Activated T-helper 17 cell treated with anti-CD3 and anti-CD28 coated beads, Interleukin-2, amount 50 U/mL, for 72 hours (primary cell): ENCODE measurements at regions not wholly inside any gene's neighbourhood (a gene's known extent, or its start where the extent isn't known, plus 50 kb on each side); places are given as distances from the start of the nearest gene placed in this dataset.

Experiments used
- ATAC-seq: fragments of 150-1000 bp; cut with Tn5 transposase; replicated peaks from 2 replicates; pipeline ENCODE4 v1.10.0; 2021; ENCODE audit warnings: mild to moderate bottlenecking, moderate library complexity
- H3K27ac Mint-ChIP-seq: one replicate; pipeline ENCODE4 v1.8.0; 2022; ENCODE audit warnings: mixed read lengths
- H3K27me3 Mint-ChIP-seq: one replicate; pipeline ENCODE4 v1.8.0; 2022; ENCODE audit warnings: mixed read lengths
- H3K36me3 Mint-ChIP-seq: one replicate; pipeline ENCODE4 v1.8.0; 2022; ENCODE audit warnings: low read depth, mild to moderate bottlenecking, mixed read lengths
- H3K4me1 Mint-ChIP-seq: one replicate; pipeline ENCODE4 v1.8.0; 2022; ENCODE audit warnings: mixed read lengths
- H3K4me3 Mint-ChIP-seq: one replicate; pipeline ENCODE4 v1.8.0; 2022; ENCODE audit warnings: mild to moderate bottlenecking, mixed read lengths
- H3K9me3 Mint-ChIP-seq: one replicate; pipeline ENCODE4 v1.8.0; 2022; ENCODE audit warnings: mixed read lengths

DNA sequence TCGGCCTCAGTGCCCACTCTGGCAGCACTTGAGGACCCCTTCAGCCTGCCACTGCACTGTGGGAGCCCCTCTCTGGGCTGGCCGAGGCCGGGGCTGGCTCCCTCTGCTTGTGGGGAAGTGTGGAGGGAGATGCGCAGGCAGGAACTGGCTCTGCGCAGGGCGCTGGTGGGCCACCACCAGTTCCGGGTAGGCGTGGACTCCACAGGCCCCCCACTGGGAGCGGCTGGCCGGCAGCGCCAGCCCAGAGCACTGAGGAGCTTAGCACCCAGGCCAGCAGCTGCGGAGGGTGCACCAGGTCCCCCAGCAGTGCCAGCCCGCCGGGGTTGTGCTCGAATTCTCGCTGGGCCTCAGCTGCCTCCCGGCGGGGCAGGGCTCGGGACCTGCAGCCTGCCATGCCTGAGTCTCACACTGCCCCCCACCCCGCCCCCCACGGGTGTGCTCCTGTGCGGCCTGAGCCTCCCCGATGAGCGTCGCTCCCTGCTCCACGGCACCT lies 216.9 kb upstream of the TACR3 start:
- no peaks in the 10 kb centered on the region for H3K27me3 Mint-ChIP-seq
- no peaks in the 10 kb centered on the region for H3K36me3 Mint-ChIP-seq
- no peak for ATAC-seq
- no peak overlapping the region for H3K4me3 Mint-ChIP-seq
- H3K4me1 Mint-ChIP-seq: no peaks in the 10 kb centered on the region
- no peak overlapping the region for H3K27ac Mint-ChIP-seq
- no peaks in the 10 kb centered on the region for H3K9me3 Mint-ChIP-seq

DNA sequence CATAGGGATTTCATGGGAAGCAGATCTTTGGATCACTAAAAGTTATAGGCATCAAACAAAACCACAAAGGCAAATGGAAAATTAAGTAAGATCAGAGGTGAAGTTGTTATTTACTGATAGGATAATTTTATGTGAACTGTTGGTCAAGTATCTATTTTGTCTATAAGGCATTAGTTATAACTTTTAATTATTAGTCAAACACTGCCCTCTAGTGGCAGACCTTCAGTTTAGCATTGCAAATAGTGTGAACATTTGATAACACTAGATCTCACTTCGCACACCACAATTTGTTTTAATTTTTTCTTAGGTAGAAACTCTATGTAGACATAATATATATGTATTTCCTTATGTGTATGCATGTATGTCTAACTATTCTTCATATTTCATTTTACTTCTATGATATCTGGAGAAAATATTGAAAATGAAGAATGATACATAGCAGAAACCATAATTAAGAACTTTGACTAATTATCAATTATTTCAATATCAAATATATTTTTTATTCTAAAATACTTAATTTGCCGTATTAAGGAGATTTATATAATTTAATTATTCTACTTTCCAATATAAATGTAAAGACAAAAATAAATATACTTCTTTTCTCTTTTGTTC lies 214.5 kb upstream of the TACR3 start:
- H3K4me1 Mint-ChIP-seq: no peaks in the 10 kb centered on the region

DNA sequence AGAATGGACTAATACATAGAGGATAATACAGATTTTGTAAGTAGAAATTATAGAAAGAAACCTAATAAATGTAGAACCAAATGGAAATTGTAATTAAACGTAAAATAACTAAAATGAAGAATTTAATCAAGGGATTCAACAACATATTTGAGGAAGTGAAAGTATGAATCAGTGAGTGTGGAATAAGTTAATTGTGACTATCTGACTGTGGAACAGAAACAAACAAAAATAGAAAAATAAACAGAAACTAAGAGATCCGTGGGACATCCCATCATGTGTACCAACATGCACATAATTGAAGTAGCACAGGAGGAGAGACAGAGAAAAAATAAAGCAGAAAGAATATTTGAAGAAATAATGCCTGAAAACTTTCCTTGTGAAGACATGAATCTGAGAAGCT lies 208.6 kb upstream of the TACR3 start:
- H3K4me3 Mint-ChIP-seq: no peak overlapping the region
- no peaks in the 10 kb centered on the region for H3K36me3 Mint-ChIP-seq
- no peaks in the 10 kb centered on the region for H3K9me3 Mint-ChIP-seq
- no peak overlapping the region for H3K27ac Mint-ChIP-seq
- peaks cover 7% of the 10 kb centered on the region for H3K27me3 Mint-ChIP-seq
- H3K4me1 Mint-ChIP-seq: no peaks in the 10 kb centered on the region
- no peak for ATAC-seq

More for the DNA sequence above, 214.5 kb upstream of the TACR3 start:
- Mint-ChIP-seq H3K27me3 (no peaks in the 10 kb centered on the region), H3K36me3 (no peaks in the 10 kb centered on the region), H3K27ac (no peak overlapping the region), H3K4me3 (no peak overlapping the region), H3K9me3 (no peaks in the 10 kb centered on the region)
- ATAC-seq: no peak

DNA sequence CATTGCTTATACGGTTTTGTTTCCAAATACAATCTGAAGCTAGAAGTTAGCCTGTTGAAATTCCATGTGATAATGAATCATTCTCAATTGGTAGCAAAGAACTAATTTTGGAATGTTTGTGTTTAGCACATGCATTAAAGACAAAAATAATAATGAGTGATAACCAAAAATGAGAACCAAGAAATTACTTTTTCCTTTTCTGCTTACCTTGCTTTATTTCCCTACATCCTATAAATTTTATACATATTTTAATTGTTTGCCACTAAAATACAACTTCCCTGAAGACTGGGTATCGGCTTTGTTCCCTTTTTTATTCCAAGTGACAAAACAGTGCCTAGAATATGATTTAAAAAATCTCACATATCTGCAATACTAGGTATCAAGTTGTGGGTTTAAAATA lies 203.8 kb upstream of the TACR3 start:
- Mint-ChIP-seq H3K27ac (no peak overlapping the region), H3K4me1 (no peaks in the 10 kb centered on the region), H3K9me3 (no peaks in the 10 kb centered on the region), H3K27me3 (peaks cover 7% of the 10 kb centered on the region), H3K36me3 (no peaks in the 10 kb centered on the region), H3K4me3 (no peak overlapping the region)
- ATAC-seq: no peak

DNA sequence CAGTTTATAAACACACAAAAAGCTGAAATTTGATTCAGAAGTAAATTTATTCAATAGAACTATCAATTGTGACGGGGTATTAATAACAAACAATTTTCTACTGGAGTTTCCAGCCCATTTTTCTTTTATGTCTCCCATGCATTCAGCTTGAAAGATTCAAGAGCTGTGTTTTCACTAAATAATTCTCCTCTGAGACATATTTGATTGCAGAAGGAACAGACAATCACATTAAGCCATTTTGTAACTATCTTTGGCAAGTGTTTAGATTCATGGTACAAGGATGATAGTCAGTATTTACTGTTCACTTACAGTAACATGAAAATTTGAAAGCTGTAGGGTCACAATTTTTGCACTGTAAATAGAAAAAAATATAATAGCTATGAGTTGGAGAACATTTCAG lies 198.4 kb upstream of the TACR3 start:
- Mint-ChIP-seq H3K4me1 (no peaks in the 10 kb centered on the region), H3K27me3 (peaks cover 3% of the 10 kb centered on the region), H3K27ac (no peak overlapping the region), H3K36me3 (no peaks in the 10 kb centered on the region), H3K4me3 (no peak overlapping the region), H3K9me3 (peaks cover 4% of the 10 kb centered on the region)
- no peak for ATAC-seq

DNA sequence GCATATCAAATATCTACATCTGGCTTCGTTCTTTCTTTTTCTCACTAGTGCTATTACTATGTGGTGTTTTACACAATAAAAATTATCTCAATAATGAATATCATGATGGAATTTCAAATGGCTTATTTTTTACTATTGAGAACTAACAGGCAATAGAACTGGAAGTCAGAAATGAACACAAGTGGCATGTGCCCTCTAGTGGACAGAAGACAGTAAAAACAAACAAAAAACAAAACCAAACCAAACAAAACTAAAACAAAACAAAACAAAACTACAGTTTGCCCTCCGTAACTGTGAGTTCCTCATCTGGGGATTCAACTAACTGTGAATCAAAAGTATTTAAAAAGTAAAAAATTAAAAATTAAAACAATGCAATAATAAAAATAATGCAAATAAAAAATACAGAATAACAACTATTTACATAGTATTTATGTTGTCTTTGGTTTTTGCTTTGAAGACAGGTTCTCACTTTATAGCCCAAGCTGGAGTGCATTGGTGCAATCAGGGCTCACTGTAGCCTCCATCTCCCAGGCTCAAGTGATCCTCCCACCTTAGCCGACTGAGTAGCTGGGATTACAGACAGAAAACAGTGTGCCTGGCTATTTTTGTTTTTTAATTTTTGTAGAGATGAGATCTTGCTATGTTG lies 195.6 kb upstream of the TACR3 start:
- H3K4me1 Mint-ChIP-seq: no peaks in the 10 kb centered on the region
- peaks cover 4% of the 10 kb centered on the region for H3K9me3 Mint-ChIP-seq
- ATAC-seq: no peak
- no peak overlapping the region for H3K27ac Mint-ChIP-seq
- no peak overlapping the region for H3K4me3 Mint-ChIP-seq
- H3K36me3 Mint-ChIP-seq: no peaks in the 10 kb centered on the region
- H3K27me3 Mint-ChIP-seq: peaks cover 3% of the 10 kb centered on the region

DNA sequence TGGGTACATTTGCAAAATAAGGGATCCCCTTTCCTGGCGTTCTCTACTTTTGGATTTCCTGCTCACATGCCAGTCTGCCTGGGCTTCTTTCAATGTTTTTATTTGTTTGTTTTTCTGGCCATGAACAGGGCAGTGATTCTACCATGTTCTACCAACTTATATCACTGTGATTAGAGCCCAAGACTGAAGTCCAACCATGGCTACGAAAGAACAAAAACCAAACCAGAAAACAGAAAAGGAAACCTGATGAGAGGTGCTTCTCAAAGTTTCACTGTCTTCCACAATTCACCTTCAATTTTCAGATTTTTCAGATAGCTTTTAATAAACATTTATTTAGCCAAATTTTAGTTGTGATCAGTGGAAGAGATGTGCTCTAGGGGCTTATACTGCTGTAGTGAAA lies 187.6 kb upstream of the TACR3 start:
- Mint-ChIP-seq H3K4me3 (no peak overlapping the region), H3K9me3 (no peaks in the 10 kb centered on the region), H3K27me3 (no peaks in the 10 kb centered on the region), H3K36me3 (no peaks in the 10 kb centered on the region), H3K27ac (no peak overlapping the region), H3K4me1 (no peaks in the 10 kb centered on the region)
- no peak for ATAC-seq

DNA sequence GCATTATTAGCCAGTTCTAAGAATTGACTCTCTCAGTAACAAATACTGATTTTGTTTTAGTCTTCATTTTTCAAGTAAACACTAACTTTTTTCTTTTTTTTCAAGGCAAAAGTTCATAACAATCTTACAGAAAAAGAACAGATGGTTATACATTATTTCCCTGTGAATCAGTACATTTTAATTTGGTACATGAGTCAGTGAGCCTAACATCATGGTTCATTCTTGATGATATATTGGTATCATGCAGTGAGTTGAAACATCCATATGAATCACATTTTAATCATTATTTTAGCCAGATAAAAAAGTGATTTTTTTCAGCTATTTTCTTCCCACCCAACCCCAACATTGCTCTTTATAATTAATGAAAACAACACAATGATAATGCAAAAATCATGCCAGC lies 184.3 kb upstream of the TACR3 start:
- Mint-ChIP-seq H3K4me3 (no peak overlapping the region), H3K9me3 (no peaks in the 10 kb centered on the region), H3K27ac (no peak overlapping the region), H3K27me3 (no peaks in the 10 kb centered on the region), H3K36me3 (no peaks in the 10 kb centered on the region), H3K4me1 (no peaks in the 10 kb centered on the region)
- no peak for ATAC-seq

DNA sequence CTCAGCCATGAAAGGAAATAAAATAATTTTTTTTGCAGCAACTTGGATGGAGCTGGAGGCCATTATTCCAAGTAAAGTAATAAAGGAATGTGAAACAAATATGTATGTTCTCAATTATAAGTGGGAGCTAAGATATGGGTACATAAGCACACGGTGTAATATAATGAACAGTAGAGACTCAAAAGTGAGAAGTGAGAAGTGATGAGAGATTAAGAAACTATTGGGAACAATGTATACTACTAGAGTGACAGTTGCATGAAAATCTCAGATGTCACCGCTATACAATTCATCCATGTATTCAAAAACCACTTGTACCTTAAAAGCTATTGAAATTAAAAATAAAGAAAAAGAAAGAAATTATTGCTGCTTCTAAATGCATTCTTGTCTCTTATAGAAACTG lies 182.9 kb upstream of the TACR3 start:
- H3K27me3 Mint-ChIP-seq: no peaks in the 10 kb centered on the region
- H3K27ac Mint-ChIP-seq: no peak overlapping the region
- H3K4me1 Mint-ChIP-seq: no peaks in the 10 kb centered on the region
- H3K4me3 Mint-ChIP-seq: no peak overlapping the region
- ATAC-seq: no peak
- H3K9me3 Mint-ChIP-seq: no peaks in the 10 kb centered on the region
- H3K36me3 Mint-ChIP-seq: no peaks in the 10 kb centered on the region

DNA sequence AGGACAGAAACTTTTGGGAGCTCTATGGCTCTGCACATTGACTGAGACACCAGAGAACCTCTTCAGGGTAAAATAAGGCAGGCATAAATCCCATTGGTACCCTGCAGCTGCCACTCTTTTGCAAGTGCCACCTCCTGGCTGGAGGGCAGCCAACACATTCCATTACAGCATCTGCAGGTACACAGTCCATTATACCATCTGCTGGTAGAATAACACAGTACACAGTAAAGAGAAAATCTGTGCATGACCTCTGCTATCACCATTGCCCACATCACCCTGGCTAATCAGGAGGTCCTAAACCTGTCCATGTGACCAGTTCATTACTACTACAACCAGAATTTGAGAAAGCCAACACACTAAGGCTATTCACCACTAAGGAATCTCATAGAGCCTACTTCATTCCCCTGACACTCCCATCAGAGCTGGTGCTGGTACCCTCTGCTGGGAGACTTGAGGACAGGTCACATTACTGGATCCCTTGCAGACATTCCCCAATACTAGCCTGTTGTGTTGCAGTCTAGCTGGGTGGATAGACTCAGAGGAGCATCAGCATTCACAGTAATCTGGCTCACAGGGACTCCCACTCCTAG lies 176.2 kb upstream of the TACR3 start:
- ATAC-seq: no peak
- H3K9me3 Mint-ChIP-seq: no peaks in the 10 kb centered on the region
- H3K4me3 Mint-ChIP-seq: no peak overlapping the region
- no peaks in the 10 kb centered on the region for H3K4me1 Mint-ChIP-seq
- no peaks in the 10 kb centered on the region for H3K27me3 Mint-ChIP-seq
- H3K27ac Mint-ChIP-seq: no peak overlapping the region
- no peaks in the 10 kb centered on the region for H3K36me3 Mint-ChIP-seq

DNA sequence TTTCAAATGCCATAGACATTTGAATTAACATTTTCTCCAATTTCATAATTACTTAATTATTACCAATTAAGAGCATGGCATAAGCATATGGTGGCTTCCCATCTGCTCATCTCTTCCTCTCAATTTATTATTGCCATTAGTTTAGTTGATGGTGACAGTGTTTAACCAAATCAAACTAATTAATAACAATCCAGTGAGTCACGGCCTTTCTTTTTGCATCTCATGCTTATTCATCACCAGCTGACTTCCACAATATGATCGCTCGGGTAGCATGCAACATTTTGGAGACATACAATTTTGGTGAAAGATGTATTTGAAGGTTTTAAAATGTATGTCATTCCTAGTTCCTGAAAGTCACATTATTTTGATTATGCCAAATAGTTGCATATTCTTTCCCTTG lies 172.8 kb upstream of the TACR3 start:
- Mint-ChIP-seq H3K9me3 (no peaks in the 10 kb centered on the region), H3K27ac (no peak overlapping the region), H3K4me1 (no peaks in the 10 kb centered on the region), H3K36me3 (no peaks in the 10 kb centered on the region), H3K27me3 (no peaks in the 10 kb centered on the region), H3K4me3 (no peak overlapping the region)
- ATAC-seq: no peak

DNA sequence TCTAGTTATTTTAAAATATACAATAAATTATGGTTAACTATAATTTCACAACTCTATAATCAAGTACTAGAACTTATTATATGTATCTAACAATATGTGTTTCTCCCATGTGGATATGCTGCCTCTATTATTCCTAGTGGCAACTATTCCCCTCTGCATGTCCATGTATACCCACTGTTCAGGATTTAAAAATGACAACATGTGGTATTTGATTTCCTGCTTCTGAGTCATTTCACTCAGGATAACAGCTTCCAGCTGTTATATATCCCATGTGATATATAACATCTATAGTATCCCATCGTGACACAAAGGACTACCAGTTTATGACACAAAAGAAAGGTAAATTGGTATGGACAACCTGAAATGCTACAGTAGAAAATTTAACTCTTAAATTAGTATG lies 167.4 kb upstream of the TACR3 start:
- Mint-ChIP-seq H3K27me3 (no peaks in the 10 kb centered on the region), H3K27ac (no peak overlapping the region), H3K4me3 (no peak overlapping the region), H3K4me1 (no peaks in the 10 kb centered on the region), H3K36me3 (no peaks in the 10 kb centered on the region), H3K9me3 (no peaks in the 10 kb centered on the region)
- no peak for ATAC-seq

DNA sequence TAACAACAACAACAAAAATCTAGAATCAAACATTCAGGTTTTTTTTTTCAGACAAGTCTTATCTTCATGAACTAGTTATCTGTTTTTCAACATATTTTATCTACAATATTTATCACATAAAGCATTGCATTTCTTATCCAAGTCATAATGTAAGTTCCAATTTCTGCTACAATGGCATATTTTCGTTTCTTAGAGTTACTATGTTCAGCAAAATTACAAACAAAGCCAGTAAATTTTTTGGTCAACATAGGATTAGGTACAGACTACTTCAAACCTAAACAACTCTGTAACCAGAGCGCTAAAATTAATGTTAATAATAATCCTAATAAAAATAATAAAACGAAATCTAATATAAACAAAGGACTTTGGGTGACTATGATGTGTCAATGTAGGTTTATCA lies 165.4 kb upstream of the TACR3 start:
- Mint-ChIP-seq H3K27ac (no peak overlapping the region), H3K27me3 (no peaks in the 10 kb centered on the region), H3K4me3 (no peak overlapping the region), H3K4me1 (no peaks in the 10 kb centered on the region), H3K9me3 (no peaks in the 10 kb centered on the region), H3K36me3 (no peaks in the 10 kb centered on the region)
- no peak for ATAC-seq

DNA sequence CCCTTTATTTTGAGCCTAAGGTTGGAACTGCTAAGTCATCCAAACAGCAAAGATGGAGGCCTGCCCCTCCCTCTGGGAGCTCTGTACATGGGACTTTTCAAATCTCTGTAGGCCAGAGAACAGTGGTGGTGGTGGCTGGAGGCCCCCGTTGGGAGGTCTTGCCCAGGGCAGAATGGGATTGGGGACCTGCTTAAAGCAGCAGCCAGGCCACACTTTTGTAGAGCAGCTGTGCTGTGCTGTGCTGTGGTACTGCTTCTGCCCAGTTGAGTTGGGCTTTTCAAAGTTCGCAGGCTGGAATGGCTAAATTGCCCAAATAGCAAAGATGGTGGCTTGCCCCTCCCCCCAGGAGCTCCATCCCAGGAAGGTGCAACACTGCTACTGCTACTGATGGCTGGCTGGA lies 147.5 kb upstream of the TACR3 start:
- ATAC-seq: no peak
- Mint-ChIP-seq H3K4me3 (no peak overlapping the region), H3K36me3 (no peaks in the 10 kb centered on the region), H3K4me1 (no peaks in the 10 kb centered on the region), H3K27me3 (peaks cover 3% of the 10 kb centered on the region), H3K9me3 (peaks cover 8% of the 10 kb centered on the region), H3K27ac (no peak overlapping the region)

DNA sequence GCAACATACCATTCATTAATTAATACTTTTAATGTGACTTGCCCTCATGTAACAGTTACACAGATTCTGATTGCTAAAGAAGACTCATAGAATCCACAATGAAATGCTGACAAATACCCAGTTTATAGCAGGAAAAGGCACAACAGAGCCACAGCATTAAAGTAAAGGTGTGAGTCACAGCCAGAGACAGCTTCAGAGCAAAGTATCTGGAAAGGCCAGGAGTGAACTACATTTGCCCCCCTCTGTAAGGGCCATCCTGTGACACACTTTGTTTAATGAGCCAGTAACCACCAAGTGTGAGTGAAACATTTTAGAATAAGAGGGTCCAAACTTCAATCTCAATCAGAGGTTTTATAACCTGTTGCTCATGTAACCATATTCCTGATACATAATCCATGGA lies 133.8 kb upstream of the TACR3 start:
- Mint-ChIP-seq H3K4me1 (no peaks in the 10 kb centered on the region), H3K36me3 (no peaks in the 10 kb centered on the region), H3K27me3 (no peaks in the 10 kb centered on the region), H3K4me3 (no peak overlapping the region), H3K27ac (no peak overlapping the region), H3K9me3 (peaks cover 12% of the 10 kb centered on the region)
- ATAC-seq: no peak
